HG03045 (cell line): ENCODE measurements at regions not wholly inside any gene's neighbourhood (a gene's known extent, or its start where the extent isn't known, plus 50 kb on each side); places are given as distances from the start of the nearest gene placed in this dataset.
"Not testable (repeated sequence)": the region's sequence is repeated elsewhere in the genome, so short reads cannot be mapped to it uniquely, and the experiment has no call there.

Experiments used
- ATAC-seq: cut with Tn5 transposase; IDR thresholded peaks from one replicate; pipeline ENCODE4 v1.9.1; 2021; ENCODE audit warnings: mild to moderate bottlenecking, moderate library complexity; ENCODE audit not compliant: unreplicated experiment

DNA sequence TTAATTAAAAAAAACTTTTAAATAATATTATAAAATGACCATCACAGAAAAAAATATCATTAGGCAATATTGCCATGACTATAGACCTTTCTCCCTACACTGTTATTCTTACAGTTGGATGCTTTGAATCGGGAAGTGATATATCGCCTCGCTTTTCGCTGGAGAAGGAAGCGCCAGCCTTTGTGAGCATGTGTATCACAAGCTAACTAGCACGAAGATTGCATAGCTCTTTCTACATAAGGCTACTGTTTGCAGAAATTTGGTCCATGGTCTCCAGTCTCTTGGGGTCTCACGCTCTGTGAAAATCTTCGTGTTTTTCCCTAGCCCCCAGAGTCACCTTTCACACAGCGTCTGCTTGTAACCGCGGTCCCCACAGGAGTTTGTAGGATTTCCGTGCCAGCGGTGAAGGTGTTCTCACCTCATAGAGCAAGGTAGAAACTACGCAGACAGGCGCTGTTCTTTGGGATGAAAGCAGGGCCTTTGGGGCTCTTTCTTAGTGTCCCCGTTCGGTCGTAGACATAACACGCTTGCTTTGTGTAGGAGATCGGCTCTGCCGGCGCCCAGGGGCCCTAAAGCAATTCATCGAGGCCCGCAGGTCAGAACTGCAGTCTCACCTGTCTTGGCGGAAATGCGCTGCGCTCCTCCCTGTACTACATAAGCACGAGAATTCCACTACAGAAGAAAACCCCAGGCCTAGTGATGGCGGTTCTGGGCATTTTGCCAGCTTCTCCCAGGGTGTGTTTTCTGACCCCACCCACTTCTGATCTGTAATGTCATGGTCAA, 214.5 kb upstream of the NOTCH2NLA start:
- ATAC-seq, result not testable (repeated sequence)

- not testable (repeated sequence) for ATAC-seq
Observed at GRCh38 chr1:146438543-146438942, 209.7 kb upstream of the NOTCH2NLA start.

DNA sequence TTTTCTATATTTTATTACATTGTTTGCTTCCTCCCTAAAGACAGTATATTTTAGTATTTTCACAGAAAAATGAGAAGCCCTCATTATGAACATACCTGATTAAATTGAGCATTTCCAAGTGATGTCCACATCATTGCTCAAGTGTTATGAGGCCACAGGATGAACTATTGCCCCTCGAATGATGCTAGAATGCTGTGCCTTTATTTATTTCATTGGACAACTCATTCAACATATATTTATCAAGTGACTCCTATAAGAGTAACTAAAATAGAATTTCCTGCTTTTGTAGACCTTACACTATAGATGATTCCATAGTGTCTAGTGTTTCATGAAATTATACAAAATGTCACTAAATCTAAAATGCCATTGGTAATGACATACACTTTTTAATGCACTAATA, 187.8 kb upstream of the NOTCH2NLA start:
- not testable (repeated sequence) for ATAC-seq

DNA sequence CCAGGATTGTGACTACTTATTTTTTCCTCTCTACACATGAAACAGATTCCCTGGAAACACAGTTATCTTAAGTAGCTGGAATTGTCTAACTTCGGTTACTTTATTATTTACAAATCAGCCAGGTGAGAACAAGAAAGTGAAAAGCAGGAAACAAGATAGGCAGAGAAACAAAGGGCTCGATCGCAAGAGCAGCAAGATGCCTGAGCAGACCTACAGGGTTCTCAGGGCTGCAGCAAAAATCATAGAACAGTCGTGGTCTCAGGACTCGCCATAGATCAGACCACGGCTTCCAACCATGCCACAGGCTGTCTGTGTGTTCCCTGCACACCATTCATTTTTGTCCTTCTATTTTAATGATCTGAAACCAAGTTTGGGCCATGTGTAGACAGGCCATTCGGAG, 186.2 kb upstream of the NOTCH2NLA start:
- ATAC-seq, result not testable (repeated sequence)

- not testable (repeated sequence) for ATAC-seq
Observed at GRCh38 chr1:146413911-146414310, 185.1 kb upstream of the NOTCH2NLA start.

GRCh38 chr1:146411923-146412322, 183.1 kb upstream of the NOTCH2NLA start:
- ATAC-seq, result not testable (repeated sequence)

GRCh38 chr1:146409817-146410441, 181.1 kb upstream of the NOTCH2NLA start:
- not testable (repeated sequence) for ATAC-seq

DNA sequence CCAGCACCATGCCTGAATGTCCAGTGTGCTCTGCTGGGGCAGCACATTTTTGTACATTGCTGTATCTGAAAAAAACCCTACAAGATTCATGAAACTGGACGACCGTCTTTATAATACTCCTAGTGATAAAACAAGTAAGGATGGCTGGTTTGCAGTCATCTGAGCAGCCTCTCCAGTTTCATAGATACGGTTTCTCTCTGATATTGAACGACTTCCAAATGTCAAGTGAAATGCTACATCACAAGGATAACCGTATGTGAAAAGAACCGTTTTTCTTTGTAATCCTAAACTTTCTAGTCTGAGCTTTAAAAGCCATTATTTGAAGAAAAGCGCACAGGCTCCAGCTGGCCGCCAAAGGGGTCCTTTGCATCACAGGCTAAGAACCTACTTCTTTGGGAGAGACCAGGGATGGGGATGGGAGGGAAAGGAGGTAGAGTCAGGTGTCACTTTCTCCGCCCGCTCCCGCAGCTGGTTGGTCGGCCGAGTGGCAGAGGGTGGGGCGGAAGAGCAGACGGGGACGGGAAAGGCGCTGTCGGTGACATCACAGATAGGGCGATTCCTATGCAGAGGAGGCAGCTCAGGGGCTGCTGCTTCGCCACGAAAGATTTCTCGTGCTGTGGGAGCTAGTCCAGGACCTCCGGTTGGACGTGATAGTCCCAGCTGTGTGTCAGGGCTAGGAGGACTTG, 180.4 kb upstream of the NOTCH2NLA start:
- ATAC-seq, result not testable (repeated sequence)

DNA sequence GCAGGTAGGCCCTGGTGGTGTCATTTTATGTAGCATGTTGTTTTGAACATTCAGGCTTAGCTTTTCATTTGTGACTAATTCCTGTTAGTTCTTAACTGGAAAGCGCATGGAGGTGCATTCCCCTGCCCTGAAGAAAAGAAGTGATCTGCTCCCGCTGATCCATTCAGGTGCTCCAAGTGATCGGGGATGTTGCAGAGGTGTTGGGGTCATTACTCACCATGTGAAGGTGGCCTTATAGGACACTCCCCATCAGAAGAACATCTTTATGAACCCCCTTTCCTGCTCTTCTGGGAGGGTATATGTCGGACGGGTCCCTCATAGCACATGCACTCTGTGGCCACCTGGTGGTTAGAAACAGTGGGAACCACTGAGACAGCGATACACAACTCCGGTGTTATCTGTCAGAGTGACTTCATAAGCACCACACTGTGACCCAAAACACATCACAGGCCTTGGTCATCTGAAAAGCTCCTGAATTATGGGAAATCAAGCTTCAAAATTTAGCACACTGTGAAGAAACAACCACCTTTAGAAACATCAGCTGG, 172.5 kb upstream of the NOTCH2NLA start:
- ATAC-seq, result not testable (repeated sequence)

GRCh38 chr1:146400173-146401121, 171.6 kb upstream of the NOTCH2NLA start:
- not testable (repeated sequence) for ATAC-seq

DNA sequence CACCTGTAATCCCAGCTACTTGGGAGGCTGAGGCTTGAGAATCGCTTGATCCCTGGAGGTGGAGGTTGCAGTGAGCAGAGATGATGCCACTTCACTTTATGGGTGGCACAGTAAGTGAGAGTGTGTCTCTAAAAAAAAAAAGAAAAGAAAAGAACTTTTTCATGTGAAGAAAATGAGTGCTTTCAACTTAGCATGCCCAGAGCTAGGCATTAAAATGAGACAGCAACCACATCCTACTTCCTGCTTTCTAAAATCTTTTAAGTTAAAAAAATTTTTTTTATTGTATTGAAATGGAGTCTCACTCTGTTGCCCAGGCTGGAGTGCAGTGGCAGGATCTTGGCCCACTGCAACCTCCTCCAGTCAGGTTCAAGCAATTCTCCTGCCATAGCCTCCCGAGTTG, 170.4 kb upstream of the NOTCH2NLA start:
- not testable (repeated sequence) for ATAC-seq

DNA sequence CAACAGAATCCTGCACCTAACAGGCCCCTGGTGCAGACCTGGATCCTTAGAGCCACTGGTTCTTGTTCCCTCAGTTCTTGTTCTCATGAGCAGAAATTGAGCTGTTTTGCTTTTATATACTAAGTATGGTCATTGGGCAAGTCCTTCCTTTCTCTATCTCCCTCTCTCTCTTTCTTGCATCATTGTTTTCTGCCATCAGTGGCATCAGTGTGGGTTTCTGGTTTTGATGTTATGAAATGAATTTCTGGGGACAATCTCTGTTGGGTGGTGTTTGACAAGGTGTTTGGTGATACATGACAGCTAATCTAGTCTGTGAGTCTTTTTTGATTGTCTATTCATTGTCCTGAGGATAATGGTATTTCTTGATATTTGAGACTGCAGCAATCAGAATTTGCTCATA, 168.0 kb upstream of the NOTCH2NLA start:
- not testable (repeated sequence) for ATAC-seq

- ATAC-seq, result not testable (repeated sequence)
Observed at GRCh38 chr1:146396242-146396641, 167.4 kb upstream of the NOTCH2NLA start.

GRCh38 chr1:146393796-146394195, 165.0 kb upstream of the NOTCH2NLA start:
- not testable (repeated sequence) for ATAC-seq

- not testable (repeated sequence) for ATAC-seq
Observed at GRCh38 chr1:146393154-146393553, 164.3 kb upstream of the NOTCH2NLA start.

DNA sequence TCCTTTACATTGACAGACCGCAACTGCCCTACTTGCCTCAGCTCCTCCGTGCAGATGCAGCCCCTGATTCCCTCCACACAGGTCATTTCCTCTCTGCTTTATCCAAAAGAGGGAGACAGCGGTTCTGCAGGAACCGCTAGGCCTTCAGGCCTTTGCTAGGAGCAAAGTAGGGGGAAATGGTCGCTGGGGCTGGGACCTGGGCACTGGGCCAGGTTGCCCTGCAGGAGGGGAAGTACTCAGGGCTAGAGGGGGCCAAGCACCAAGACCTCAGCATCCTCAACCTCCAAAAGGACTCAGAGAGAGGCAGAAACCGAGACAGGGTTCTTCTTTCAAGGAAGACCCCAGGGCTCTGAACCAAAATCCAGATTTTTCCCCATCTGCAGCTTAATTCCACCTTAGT, 160.4 kb upstream of the NOTCH2NLA start:
- ATAC-seq, result not testable (repeated sequence)

DNA sequence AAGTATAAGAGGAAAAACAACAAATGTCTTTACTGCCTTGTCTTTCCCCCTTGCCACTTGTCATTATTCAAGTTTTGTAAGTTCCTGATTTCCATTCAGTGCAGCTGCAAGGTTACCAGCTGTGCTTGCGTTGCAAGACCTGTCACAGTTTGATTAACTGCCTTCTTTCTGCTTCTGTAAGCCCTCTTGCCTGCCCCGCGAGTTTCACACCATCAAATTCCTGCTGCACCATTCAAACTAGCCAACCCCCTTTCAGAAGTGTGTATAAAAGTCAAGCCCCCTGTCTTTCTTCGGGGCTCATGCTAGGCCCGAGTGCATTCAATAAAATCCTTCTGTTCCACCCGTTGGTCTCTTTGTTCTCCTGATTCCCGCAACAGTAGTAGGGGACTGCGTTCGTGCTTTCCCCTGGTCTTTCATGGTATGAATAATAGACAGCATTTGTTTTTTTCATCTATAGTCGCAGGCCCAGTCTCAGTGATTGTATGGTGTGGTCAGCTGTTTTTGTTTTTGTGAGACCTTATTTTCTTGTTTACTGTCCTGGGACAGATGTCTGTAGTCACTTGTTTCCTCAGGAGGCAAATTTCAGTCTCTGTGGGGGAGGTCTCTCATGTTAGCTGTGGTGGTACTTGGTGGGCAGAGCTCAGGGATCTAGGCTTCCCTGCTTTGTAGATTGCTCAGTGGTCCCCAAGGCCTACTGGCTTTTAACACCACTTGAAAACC, 159.1 kb upstream of the NOTCH2NLA start:
- not testable (repeated sequence) for ATAC-seq

GRCh38 chr1:146386851-146387749, 158.3 kb upstream of the NOTCH2NLA start:
- peak; percentile 90 for ATAC-seq
